Activated gamma-delta T cell treated with Interleukin-2 at 50 U/mL for 16 hours (primary cell): ENCODE measurements at regions not wholly inside any gene's neighbourhood (a gene's known extent, or its start where the extent isn't known, plus 50 kb on each side); places are given as distances from the start of the nearest gene placed in this dataset.

Source experiments
- DNase-seq: peaks from one replicate; pipeline ENCODE4 v3.0.0-alpha.2; 2020

DNA sequence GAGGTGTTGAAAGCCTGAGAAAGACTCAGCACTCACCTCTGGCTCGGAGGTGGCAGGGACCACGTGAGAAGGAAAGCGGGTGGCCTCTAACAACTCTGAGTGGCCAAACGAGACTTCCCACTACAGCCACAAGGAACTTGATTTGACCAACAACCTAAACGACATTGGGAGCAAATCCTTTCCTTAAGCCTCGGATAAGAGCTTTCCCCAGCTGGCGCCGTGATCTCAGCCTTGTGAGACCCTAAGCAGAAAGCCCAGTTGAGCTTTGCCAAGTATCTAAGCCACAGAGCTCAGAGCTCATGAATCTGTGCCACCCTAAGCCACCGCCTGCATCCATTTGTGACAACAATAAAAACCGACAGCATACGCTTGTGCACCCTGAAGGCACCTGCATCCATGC lies 636.0 kb downstream of the TBC1D22A start:
- no peak for DNase-seq

GRCh38 chr22:47397673-47398072 lies 635.2 kb downstream of the TBC1D22A start:
- DNase-seq: no peak

GRCh38 chr22:47396515-47396914 lies 634.1 kb downstream of the TBC1D22A start:
- no peak for DNase-seq

- DNase-seq: no peak
These were observed 633.7 kb downstream of the TBC1D22A start for GRCh38 chr22:47396105-47396504.

DNA sequence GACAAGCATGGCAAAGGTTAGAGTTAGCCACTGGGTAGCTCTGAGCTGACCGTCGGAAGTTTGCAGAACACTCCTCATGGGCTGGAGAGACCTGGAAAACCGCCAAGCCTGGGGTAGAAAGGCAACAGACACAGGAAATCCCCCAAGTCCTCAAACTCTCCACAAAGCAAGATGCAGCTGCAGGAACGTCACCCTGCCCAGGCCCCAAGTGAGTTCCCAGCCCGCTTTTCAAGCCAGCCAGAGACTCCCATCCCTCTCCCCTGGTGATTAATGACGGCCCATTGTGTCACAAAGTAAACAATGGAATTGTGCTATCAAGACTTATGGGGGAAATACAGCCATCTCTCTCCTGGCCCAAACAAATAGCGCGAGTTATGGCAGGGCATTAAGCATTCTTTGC lies 633.0 kb downstream of the TBC1D22A start:
- no peak for DNase-seq

DNA sequence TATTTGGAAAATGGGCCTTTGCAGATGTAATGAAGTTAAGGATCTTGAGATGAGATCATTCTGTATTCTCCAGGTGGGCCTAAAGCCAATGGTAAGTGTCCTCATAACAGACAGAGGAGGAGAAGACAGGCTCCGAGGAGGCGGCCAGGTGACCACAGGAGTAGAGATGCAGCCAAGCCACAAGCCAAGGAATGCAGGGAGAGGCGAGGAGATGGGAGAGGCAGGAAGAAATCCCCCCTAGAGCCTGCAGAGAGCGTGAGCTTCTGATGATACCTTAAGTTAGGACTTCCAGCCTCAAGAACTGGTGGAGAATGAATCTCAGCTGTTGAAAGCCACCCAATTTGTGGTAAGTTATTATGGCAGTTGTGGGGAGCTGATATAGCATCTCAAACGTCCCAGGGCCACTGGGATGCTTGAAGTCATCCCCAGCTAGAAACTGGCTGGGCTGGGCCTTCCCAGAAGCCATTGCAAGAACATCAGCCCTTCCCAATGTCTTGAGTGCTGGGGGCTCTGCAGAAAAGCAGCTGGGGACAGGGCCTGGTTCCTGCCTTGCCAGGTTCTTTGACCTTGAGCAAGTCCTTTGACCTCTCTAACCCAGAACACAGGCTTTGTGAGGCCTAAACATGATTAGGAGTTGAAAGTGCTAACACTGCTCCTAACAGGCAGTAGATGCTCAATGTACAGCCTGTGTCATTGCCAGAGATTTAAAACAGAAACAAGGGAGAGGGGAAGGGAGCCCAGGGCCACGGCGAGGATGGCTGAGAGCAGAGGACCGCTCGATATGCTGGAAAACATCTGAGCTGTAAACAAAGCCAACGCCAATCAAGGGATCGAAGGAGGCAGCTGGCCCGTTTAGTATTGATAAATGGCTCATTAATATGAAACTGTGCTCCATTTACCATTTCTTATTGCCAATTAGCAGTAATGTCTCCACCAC lies 632.3 kb downstream of the TBC1D22A start:
- DNase-seq: no peak

GRCh38 chr22:47393191-47393590 lies 630.7 kb downstream of the TBC1D22A start:
- DNase-seq: no peak

DNA sequence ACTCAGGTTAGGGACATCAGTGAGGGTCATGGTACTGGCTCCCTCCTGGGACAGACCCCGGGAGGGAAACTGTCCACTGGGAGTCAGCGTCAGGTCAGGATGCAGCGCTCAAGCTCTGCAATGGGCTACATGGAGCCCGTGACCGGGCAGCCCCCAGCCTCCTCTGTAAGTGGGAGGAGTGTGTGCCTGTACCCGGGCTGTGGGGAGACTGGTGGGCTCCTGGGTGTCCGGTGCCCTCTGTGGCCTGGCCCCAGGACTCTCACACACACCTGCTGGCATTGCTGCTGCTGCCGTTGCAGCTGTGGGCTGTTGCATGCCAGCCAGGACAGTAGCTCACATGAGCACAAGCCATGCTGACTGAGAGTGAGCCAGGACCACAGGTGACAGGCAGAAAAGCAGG lies 630.3 kb downstream of the TBC1D22A start:
- no peak for DNase-seq

GRCh38 chr22:47392054-47392347 lies 629.6 kb downstream of the TBC1D22A start:
- DNase-seq: no peak

DNA sequence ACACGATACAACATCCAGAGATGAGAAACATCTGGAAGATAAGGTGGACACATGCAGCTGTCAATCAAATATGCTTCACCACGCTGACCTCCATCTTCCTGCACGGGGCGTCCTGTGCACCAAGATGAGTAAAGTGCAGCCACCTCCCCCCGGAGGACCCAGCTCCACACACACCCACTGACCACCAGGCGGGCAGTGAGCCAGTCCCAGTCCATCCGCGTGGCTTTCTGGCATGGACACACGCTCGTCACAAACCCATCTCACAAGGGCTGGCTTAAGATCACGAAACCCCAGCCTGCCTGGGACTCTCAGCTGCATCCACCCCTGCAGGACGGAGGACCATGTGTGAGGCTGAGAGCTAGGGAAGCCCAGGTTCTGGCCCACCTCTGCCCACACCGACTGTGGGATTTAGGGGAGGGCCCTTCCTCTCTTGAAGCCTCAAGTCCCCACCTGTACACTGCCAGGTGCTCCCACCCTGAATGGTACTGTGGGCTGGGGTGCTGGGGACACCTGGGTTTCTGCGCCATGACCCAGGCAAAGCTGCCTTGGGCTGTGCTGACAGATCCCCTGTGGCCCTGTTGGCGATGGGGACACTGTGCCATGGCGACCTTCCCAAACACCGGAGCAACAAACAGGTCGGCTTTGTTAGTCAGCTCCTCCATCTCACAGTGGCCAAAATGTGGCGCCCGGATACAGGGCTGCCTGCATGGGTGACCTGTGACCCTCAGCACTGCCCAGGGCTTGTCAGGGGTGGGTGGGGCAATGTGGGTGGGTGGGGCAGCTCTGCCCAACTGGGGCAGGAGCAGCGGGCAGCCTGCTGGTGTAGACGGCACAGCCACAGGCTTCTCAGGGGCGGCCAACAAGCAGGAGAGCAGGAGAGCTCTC lies 629.0 kb downstream of the TBC1D22A start:
- no peak for DNase-seq

DNA sequence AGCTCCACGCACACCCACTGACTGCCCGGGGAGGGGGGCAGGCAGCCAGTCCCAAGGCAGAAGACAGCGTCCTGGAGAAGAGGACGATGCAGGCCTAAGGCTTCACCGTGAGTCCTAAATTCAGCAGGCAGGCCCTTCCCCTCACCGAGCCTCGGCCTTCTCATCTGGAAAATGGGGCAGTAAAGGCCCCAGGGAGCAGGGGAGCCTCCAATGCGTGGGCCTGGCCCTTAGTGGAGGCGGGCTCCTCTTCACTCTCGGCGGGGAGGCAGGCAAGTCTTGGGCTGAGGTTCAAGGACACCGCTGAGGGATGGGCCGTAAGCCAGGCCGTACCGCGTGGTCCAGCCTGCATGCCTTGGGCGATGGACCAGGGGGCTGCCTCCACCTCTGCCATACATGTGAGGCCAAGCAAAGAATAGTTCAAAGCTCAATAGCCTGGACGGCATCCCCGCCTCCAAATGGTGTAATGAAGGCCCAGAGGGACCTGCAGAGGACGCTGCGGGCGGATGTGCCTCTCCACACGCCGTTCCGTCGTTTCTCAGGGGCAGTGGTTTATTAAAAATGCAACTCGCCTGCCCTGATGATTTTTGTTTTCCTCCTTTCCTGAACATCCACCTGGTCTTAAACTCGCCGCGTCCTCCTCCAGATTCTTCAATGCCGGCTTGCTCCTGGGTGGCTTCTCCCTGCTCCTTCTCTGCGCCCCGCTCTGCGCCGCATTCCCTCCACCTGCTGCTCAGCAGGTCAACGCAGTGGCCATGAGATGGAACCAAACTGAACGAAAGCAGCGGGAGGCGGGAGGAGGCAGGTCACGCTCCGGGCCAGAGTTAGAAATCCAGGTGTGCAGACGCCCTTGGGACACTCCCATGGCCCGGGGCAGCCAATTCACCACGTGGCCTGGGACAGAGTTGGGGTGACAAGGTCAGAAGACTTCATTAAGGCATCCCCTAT lies 627.8 kb downstream of the TBC1D22A start:
- DNase-seq: no peak

GRCh38 chr22:47389201-47389600 lies 626.8 kb downstream of the TBC1D22A start:
- no peak for DNase-seq

GRCh38 chr22:47388778-47389177 lies 626.3 kb downstream of the TBC1D22A start:
- no peak for DNase-seq

- DNase-seq: no peak
These were observed 625.9 kb downstream of the TBC1D22A start for GRCh38 chr22:47388331-47388730.

DNA sequence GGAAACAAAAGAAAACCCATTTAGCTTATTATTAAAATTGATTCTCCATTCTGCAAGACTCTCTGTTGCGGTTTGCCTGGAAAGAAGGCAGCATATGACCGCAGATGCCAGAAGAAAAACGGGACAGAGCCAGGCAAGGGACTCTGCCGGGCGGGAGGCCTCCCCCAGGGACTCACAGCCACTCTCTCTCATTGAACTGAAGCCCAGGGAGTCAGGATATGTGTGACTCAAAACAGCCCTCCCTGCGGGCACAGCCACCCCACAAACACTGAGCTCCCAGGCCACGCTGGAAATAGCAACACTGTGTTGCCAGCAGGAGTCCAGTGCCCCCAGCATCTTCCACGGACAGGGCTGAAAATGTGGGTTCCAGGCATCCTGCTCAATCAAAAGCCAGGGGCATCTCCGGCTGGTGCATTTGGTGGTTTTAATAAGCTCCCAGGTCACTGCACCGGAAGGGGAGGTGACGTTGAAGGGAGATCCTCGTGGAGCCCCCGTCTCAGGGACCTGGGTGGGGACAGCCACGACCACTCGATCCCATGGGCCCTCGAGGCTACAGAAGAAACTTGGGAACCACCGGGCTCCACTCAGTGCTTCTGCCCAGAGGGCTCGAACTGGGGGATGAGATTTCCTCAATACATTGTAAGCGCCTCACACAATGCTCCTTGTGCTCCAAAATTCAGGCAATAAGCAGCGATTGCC lies 624.5 kb downstream of the TBC1D22A start:
- no peak for DNase-seq

- no peak for DNase-seq
These were observed 622.5 kb downstream of the TBC1D22A start for GRCh38 chr22:47384977-47385376.

- DNase-seq: no peak
These were observed 619.9 kb downstream of the TBC1D22A start for GRCh38 chr22:47382164-47382890.

DNA sequence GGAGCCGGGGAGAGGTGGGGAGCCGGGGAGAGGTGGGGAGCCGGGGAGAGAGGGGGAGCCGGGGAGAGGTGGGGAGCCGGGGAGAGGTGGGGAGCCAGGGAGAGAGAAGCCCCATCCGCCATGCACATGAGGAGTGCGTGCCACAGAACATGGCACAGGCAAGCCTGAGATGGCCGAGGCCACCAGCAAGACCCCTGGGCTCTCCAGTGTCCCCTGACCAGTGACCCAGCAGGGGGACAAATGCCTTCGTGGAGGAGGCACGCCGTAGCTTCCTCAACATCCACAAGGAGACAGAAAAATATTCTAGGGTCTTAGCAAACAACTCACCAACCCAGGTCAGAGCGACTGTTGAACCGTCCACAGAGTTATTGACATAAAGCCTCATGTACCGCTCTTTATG lies 618.8 kb downstream of the TBC1D22A start:
- no peak for DNase-seq

GRCh38 chr22:47380692-47381091 lies 618.2 kb downstream of the TBC1D22A start:
- no peak for DNase-seq

DNA sequence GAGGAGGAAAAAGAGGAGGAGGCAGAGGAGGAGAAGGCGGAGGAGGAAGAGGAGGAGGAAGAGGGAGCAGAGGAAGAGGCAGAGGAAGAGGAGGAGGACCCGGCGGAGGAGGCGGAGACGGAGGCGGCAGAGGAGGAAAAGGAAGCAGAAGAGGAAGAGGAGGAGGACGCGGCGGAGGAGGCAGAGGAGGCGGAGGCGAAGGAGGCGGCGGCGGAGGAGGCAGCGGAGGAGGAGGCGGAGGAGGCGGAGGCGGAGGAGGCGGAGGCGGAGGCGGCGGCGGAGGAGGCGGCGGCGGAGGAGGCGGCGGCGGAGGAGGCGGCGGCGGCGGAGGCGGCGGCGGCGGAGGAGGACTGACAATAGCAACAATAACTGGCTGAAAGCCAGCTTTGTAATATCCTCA lies 616.6 kb downstream of the TBC1D22A start:
- no peak for DNase-seq

GRCh38 chr22:47377926-47378560 lies 615.6 kb downstream of the TBC1D22A start:
- no peak for DNase-seq
